ENCODE measurements at regions not wholly inside any gene's neighbourhood (a gene's known extent, or its start where the extent isn't known, plus 50 kb on each side); places are given as distances from the start of the nearest gene placed in this dataset.

DNA sequence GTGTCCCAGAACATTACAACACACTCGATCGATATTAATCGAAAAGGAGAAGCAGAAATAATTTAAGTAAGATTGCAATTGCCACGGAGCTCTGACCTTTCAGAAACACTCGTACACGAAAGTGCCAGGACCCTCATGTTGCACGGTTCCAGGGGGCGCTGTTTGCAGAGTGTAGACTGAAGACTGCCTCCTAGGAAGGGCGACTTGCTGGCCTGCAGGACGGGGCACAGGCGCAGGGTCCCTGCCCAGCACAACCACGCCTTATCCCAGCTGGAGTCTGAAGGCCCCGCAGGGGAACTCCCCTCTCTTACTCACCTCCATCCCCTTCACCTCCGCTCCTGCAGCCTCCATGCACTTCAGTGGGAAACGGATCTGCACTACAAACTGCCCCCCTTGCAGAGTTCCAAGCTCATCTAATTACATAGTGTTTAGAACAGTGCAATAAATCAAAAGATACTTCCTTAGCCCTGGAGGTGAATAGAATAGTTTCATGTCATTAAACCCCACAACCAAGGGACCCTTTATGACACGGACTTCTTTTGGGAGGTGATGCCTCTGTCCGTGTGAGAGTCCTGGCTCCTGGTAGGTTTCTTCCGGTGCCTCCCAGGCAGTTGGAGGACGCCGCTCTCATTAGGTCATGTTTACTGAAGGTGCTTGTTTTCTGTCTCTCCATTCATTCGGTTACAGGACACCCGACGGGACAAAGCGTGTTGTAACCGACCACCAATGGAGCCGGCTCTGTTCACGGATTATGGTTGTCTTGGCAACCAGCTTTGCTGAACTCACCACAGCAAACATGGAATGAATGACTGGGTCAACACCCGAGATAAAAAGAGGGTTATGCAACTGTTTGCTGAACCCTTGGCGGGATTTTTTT, 262.2 kb downstream of the BAMBI start:
- TF ChIP-seq, protein P1, sequence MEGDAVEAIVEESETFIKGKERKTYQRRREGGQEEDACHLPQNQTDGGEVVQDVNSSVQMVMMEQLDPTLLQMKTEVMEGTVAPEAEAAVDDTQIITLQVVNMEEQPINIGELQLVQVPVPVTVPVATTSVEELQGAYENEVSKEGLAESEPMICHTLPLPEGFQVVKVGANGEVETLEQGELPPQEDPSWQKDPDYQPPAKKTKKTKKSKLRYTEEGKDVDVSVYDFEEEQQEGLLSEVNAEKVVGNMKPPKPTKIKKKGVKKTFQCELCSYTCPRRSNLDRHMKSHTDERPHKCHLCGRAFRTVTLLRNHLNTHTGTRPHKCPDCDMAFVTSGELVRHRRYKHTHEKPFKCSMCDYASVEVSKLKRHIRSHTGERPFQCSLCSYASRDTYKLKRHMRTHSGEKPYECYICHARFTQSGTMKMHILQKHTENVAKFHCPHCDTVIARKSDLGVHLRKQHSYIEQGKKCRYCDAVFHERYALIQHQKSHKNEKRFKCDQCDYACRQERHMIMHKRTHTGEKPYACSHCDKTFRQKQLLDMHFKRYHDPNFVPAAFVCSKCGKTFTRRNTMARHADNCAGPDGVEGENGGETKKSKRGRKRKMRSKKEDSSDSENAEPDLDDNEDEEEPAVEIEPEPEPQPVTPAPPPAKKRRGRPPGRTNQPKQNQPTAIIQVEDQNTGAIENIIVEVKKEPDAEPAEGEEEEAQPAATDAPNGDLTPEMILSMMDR (conservative IDR thresholded peaks at IDR 0.05 in 1 of 2, IDR thresholded peaks at IDR 0.05 in 1 of 2; ENCODE audit: low read depth in 1 of 2, low read length in 2 of 2), result peak in 1 of 2 donors; percentile 39
- TF ChIP-seq EZH2 (IDR thresholded peaks at IDR 0.05; ENCODE audit: low read length, missing control alignments), result no peak

Data from fibroblast of lung (primary cell).